ENCODE measurements at regions not wholly inside any gene's neighbourhood (a gene's known extent, or its start where the extent isn't known, plus 50 kb on each side); places are given as distances from the start of the nearest gene placed in this dataset.

- no TSS peak for BruUV-seq (replicated peaks)
- no peak for TF ChIP-seq CTCF (IDR thresholded peaks at IDR 0.05; ENCODE audit: unreplicated experiment)
- CTCF ChIA-PET: no interaction called here
Measured at GRCh38 chr4:145283909-145284308, 103.5 kb upstream of the OTUD4 start.

DNA sequence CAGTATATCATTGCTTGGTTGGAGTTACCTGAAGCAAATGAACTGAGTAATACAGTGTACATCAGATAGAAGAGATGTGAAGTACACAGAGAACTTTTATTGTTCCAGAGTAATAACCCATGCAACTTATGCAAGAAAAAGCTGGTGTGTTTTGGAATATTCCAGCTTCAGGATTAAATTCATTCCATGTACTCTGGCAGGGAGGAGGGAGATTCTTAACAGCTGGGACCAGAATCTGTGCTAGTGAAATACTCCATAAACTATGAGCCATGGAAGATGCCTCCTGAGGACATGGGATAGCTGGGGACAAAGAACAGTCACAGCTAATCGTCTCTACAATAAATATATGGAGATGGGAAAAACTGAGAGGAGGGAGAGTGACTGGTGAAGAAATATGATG lies 101.6 kb upstream of the OTUD4 start:
- no TSS peak for BruUV-seq (replicated peaks)
- CTCF ChIA-PET: no interaction called here
- intact Hi-C loops (cut with micrococcal nuclease; ENCODE audit: unreplicated experiment): no loop called here
- H3K9me3 Mint-ChIP-seq (ENCODE audit: low read depth, unreplicated experiment): peaks cover 3% of the 10 kb centered on the region
- no peak overlapping the region for H3K27ac Mint-ChIP-seq (ENCODE audit: unreplicated experiment)
- H3K27me3 Mint-ChIP-seq (ENCODE audit: unreplicated experiment): no peaks in the 10 kb centered on the region
- H3K4me1 Mint-ChIP-seq (ENCODE audit: low read depth, unreplicated experiment): no peaks in the 10 kb centered on the region
- no peak overlapping the region for H3K4me3 Mint-ChIP-seq (ENCODE audit: low read depth, unreplicated experiment)
- no peak for TF ChIP-seq CTCF (IDR thresholded peaks at IDR 0.05; ENCODE audit: unreplicated experiment)
- H3K36me3 Mint-ChIP-seq (ENCODE audit: insufficient read depth, unreplicated experiment): no peaks in the 10 kb centered on the region
- no peak for DNase-seq

More at GRCh38 chr4:145283909-145284308, 103.5 kb upstream of the OTUD4 start:
- Mint-ChIP-seq H3K9me3 (ENCODE audit: low read depth, unreplicated experiment) (no peaks in the 10 kb centered on the region), H3K36me3 (ENCODE audit: insufficient read depth, unreplicated experiment) (no peaks in the 10 kb centered on the region), H3K4me1 (ENCODE audit: low read depth, unreplicated experiment) (no peaks in the 10 kb centered on the region), H3K27ac (ENCODE audit: unreplicated experiment) (no peak overlapping the region), H3K4me3 (ENCODE audit: low read depth, unreplicated experiment) (no peak overlapping the region), H3K27me3 (ENCODE audit: unreplicated experiment) (no peaks in the 10 kb centered on the region)
- intact Hi-C loops (cut with micrococcal nuclease; ENCODE audit: unreplicated experiment): no loop called here
- DNase-seq: no peak

DNA sequence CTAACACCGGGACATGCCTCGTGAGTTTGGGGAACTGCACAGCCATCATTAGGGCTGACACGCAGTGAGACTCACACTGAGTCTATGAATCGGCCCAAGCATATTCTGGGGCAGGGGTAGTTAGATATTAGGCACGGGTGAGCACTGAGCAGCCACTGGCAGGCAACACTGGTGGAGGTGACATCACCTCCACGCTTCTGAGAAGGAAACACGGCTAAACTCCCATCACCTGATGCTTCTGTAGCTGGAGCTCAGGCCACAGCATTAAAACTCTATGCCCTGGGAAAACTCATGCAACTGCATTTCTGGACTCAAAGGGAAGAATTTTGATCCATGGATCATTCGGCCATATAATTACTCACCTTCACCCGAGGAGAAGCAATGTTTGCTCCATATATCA lies 100.8 kb upstream of the OTUD4 start:
- CTCF ChIA-PET: no interaction called here
- no peaks in the 10 kb centered on the region for H3K36me3 Mint-ChIP-seq (ENCODE audit: insufficient read depth, unreplicated experiment)
- no peak overlapping the region for H3K4me3 Mint-ChIP-seq (ENCODE audit: low read depth, unreplicated experiment)
- H3K4me1 Mint-ChIP-seq (ENCODE audit: low read depth, unreplicated experiment): no peaks in the 10 kb centered on the region
- H3K27me3 Mint-ChIP-seq (ENCODE audit: unreplicated experiment): no peaks in the 10 kb centered on the region
- intact Hi-C loops (cut with micrococcal nuclease; ENCODE audit: unreplicated experiment): no loop called here
- no peak for TF ChIP-seq CTCF (IDR thresholded peaks at IDR 0.05; ENCODE audit: unreplicated experiment)
- peaks cover 3% of the 10 kb centered on the region for H3K9me3 Mint-ChIP-seq (ENCODE audit: low read depth, unreplicated experiment)
- no peak overlapping the region for H3K27ac Mint-ChIP-seq (ENCODE audit: unreplicated experiment)
- DNase-seq: no peak
- BruUV-seq (replicated peaks): no TSS peak

- DNase-seq: no peak
- BruUV-seq (replicated peaks): no TSS peak
- intact Hi-C loops (cut with micrococcal nuclease; ENCODE audit: unreplicated experiment): no loop called here
- Mint-ChIP-seq H3K27me3 (ENCODE audit: unreplicated experiment) (no peaks in the 10 kb centered on the region), H3K36me3 (ENCODE audit: insufficient read depth, unreplicated experiment) (no peaks in the 10 kb centered on the region), H3K9me3 (ENCODE audit: low read depth, unreplicated experiment) (peaks cover 3% of the 10 kb centered on the region), H3K4me3 (ENCODE audit: low read depth, unreplicated experiment) (no peak overlapping the region), H3K27ac (ENCODE audit: unreplicated experiment) (no peak overlapping the region), H3K4me1 (ENCODE audit: low read depth, unreplicated experiment) (no peaks in the 10 kb centered on the region)
- CTCF ChIA-PET: no interaction called here
- TF ChIP-seq CTCF (IDR thresholded peaks at IDR 0.05; ENCODE audit: unreplicated experiment): no peak
Measured at GRCh38 chr4:145280541-145280940, 100.2 kb upstream of the OTUD4 start.
